H1 (cell line): ENCODE measurements at regions not wholly inside any gene's neighbourhood (a gene's known extent, or its start where the extent isn't known, plus 50 kb on each side); places are given as distances from the start of the nearest gene placed in this dataset.

ENCODE experiments used
- CTCF ChIA-PET: fragments of 300-600 bp; sonication (Branson Sonifier 250); formaldehyde crosslinking; loops from one replicate; lab custom pipeline; 2021; ENCODE audit not compliant: partially characterized antibody; lab: Charles Lee
- POLR2A ChIA-PET: fragments of 300-600 bp; sonication (Branson Sonifier 250); formaldehyde crosslinking; loops from one replicate; lab custom pipeline; 2021; ENCODE audit warnings: inconsistent platforms; ENCODE audit not compliant: partially characterized antibody; lab: Charles Lee
- DNase-seq, 2 experiments: peaks; one replicate each; pipeline versions ENCODE4 v3.0.0 to v3.0.0-alpha.2; 2010 to 2022; ENCODE audit warnings: low spot score in 2 of 2, low read depth in 1 of 2, mixed read lengths in 1 of 2
- FAIRE-seq: peaks from 2 replicates; lab custom pipeline; 2011; peaks lifted over from hg19 to GRCh38; lab: Jason Lieb, UNC
- H2AFZ ChIP-seq: 2 replicates; pipeline ENCODE4 v1.8.1; 2012; ENCODE audit warnings: low read length, inconsistent platforms
- H2AK5ac ChIP-seq: 2 replicates; pipeline ENCODE4 v1.6.1; 2013; ENCODE audit warnings: low read depth, low read length
- H2BK120ac ChIP-seq: replicated peaks from 2 replicates; pipeline ENCODE3; 2013; ENCODE audit warnings: low read depth, low read length, inconsistent platforms
- H2BK12ac ChIP-seq: 2 replicates; pipeline ENCODE4 v1.6.1; 2013; ENCODE audit warnings: low read depth, low read length
- H2BK15ac ChIP-seq: 2 replicates; pipeline ENCODE4 v1.6.1; 2013; ENCODE audit warnings: low read length
- H2BK20ac ChIP-seq: 2 replicates; pipeline ENCODE4 v1.6.1; 2013; ENCODE audit warnings: low read length
- H2BK5ac ChIP-seq: 2 replicates; pipeline ENCODE4 v1.6.1; 2013; ENCODE audit warnings: low read depth, low read length
- H3K14ac ChIP-seq: 2 replicates; pipeline ENCODE4 v1.6.1; 2013; ENCODE audit warnings: inconsistent platforms; ENCODE audit not compliant: insufficient read length
- H3K18ac ChIP-seq: 2 replicates; pipeline ENCODE4 v1.6.1; 2013; ENCODE audit warnings: low read length; ENCODE audit errors: extremely low read depth
- H3K23ac ChIP-seq: 2 replicates; pipeline ENCODE4 v1.6.1; 2013; ENCODE audit warnings: inconsistent platforms; ENCODE audit not compliant: insufficient read length
- H3K23me2 ChIP-seq: 2 replicates; pipeline ENCODE4 v1.6.1; 2013; ENCODE audit warnings: low read depth, low read length
- H3K27ac ChIP-seq: 2 replicates; pipeline ENCODE4 v1.6.1; 2011; ENCODE audit warnings: low read depth, low read length, inconsistent platforms
- H3K27me3 ChIP-seq, 4 experiments: replicated peaks in 1 of 4; 1 replicate in 1 of 4; 2 replicates in 3 of 4; pipeline versions ENCODE4 v1.6.1 to v1.8.1; 2011 to 2013; ENCODE audit warnings: low read length in 3 of 4, mild to moderate bottlenecking in 3 of 4, inconsistent platforms in 2 of 4, mixed read lengths in 2 of 4, moderate library complexity in 1 of 4; ENCODE audit not compliant: control insufficient read depth in 3 of 4, insufficient read depth in 3 of 4; ENCODE audit errors: extremely low read depth in 1 of 4
- H3K36me3 ChIP-seq, 4 experiments: 2 replicates each; pipeline versions ENCODE4 v1.6.1 to v1.8.1; 2011 to 2013; ENCODE audit warnings: mild to moderate bottlenecking in 4 of 4, low read length in 3 of 4, moderate library complexity in 2 of 4, control low read depth in 1 of 4, inconsistent platforms in 1 of 4; ENCODE audit not compliant: insufficient read depth in 4 of 4, control insufficient read depth in 2 of 4
- H3K4ac ChIP-seq: replicated peaks from 2 replicates; pipeline ENCODE3; 2013; ENCODE audit warnings: low read length, low read depth, mixed read lengths, inconsistent platforms; ENCODE audit not compliant: insufficient read length
- H3K4me1 ChIP-seq, 4 experiments: replicated peaks in 1 of 4; 1 replicate in 1 of 4; 2 replicates in 3 of 4; pipeline versions ENCODE4 v1.6.1 to v1.8.1; 2011 to 2013; ENCODE audit warnings: low read length in 3 of 4, inconsistent platforms in 2 of 4, mixed read lengths in 1 of 4; ENCODE audit not compliant: insufficient read depth in 4 of 4, control insufficient read depth in 3 of 4
- H3K4me2 ChIP-seq, 2 experiments: 2 replicates each; pipeline versions ENCODE4 v1.6.1 to v1.8.1; 2011 to 2013; ENCODE audit warnings: low read depth in 2 of 2, low read length in 2 of 2, control low read depth in 1 of 2, inconsistent platforms in 1 of 2, mild to moderate bottlenecking in 1 of 2; ENCODE audit not compliant: insufficient read depth in 1 of 2
- H3K4me3 ChIP-seq, 4 experiments: fragments of 200-600, 300-600 bp in 1 of 4; sonication (generic), shearing (Covaris generic), sonication (Bioruptor Twin) in 1 of 4; 2 replicates each; pipeline versions ENCODE4 v1.5.1 to v1.8.1; 2011 to 2016; ENCODE audit warnings: low read length in 4 of 4, low read depth in 3 of 4, control low read depth in 2 of 4, inconsistent platforms in 2 of 4, mild to moderate bottlenecking in 2 of 4, mixed read lengths in 1 of 4, moderate library complexity in 1 of 4; ENCODE audit not compliant: insufficient read depth in 2 of 4; ENCODE audit errors: extremely low read depth in 1 of 4
- H3K56ac ChIP-seq: replicated peaks from 2 replicates; pipeline ENCODE3; 2013; ENCODE audit warnings: low read depth, mild to moderate bottlenecking, mixed read lengths, low read length, inconsistent platforms; ENCODE audit not compliant: insufficient read length
- H3K79me1 ChIP-seq: 2 replicates; pipeline ENCODE4 v1.6.1; 2013; ENCODE audit warnings: low read depth, low read length, control low read depth
- H3K79me2 ChIP-seq, 2 experiments: 2 replicates each; pipeline versions ENCODE4 v1.6.1 to v1.8.1; 2012 to 2013; ENCODE audit warnings: low read length in 2 of 2, mild to moderate bottlenecking in 2 of 2, inconsistent platforms in 1 of 2; ENCODE audit not compliant: insufficient read depth in 2 of 2, control insufficient read depth in 1 of 2
- H3K9ac ChIP-seq, 4 experiments: replicated peaks in 1 of 4; 1 replicate in 1 of 4; 2 replicates in 3 of 4; pipeline versions ENCODE4 v1.6.1 to v1.8.1; 2011 to 2013; ENCODE audit warnings: low read depth in 3 of 4, low read length in 3 of 4, control low read depth in 2 of 4, mild to moderate bottlenecking in 2 of 4, moderate library complexity in 2 of 4, inconsistent platforms in 1 of 4; ENCODE audit errors: extremely low read depth in 1 of 4
- H3K9me3 ChIP-seq, 2 experiments: 2 replicates each; pipeline versions ENCODE4 v1.6.1 to v1.8.1; 2012 to 2013; ENCODE audit warnings: mild to moderate bottlenecking in 2 of 2, moderate library complexity in 2 of 2, control low read depth in 1 of 2, inconsistent platforms in 1 of 2, low read depth in 1 of 2, low read length in 1 of 2, mixed read lengths in 1 of 2; ENCODE audit not compliant: insufficient read depth in 2 of 2
- H4K20me1 ChIP-seq, 2 experiments: replicated peaks in 1 of 2; 2 replicates each; pipeline versions ENCODE3 to v1.8.1; 2011 to 2013; ENCODE audit warnings: inconsistent platforms in 2 of 2, low read length in 2 of 2, mild to moderate bottlenecking in 1 of 2; ENCODE audit not compliant: insufficient read depth in 2 of 2, control insufficient read depth in 1 of 2
- H4K5ac ChIP-seq: 2 replicates; pipeline ENCODE4 v1.6.1; 2013; ENCODE audit warnings: low read length, low read depth, mixed read lengths, inconsistent platforms; ENCODE audit not compliant: insufficient read length
- H4K8ac ChIP-seq: 2 replicates; pipeline ENCODE4 v1.8.0; 2013; ENCODE audit warnings: mild to moderate bottlenecking, moderate library complexity, low read length, inconsistent platforms; ENCODE audit not compliant: insufficient read depth; ENCODE audit errors: extremely low read depth
- H4K91ac ChIP-seq: replicated peaks from 2 replicates; pipeline ENCODE3; 2013; ENCODE audit warnings: low read length, mixed read lengths, inconsistent platforms; ENCODE audit not compliant: insufficient read length
- CBX5 ChIP-seq: fragments of 300-800, 300-1000 bp; sonication (generic); IDR thresholded peaks from 2 replicates; pipeline ENCODE4 v1.7.1; 2016; ENCODE audit warnings: antibody characterized with exemption, low read length, low read depth
- CTCF ChIP-seq, 3 experiments: IDR thresholded peaks; 1 replicate in 2 of 3; 2 replicates in 1 of 3; pipeline versions ENCODE4 v1.5.1 to v1.6.1; 2011; ENCODE audit warnings: low read length in 3 of 3, mild to moderate bottlenecking in 3 of 3, inconsistent platforms in 2 of 3, low read depth in 1 of 3, moderate library complexity in 1 of 3; ENCODE audit not compliant: insufficient read depth in 1 of 3; ENCODE audit errors: control extremely low read depth in 1 of 3
- EP300 ChIP-seq, 2 experiments: IDR thresholded peaks; 1 replicate in 1 of 2; 2 replicates in 1 of 2; pipeline ENCODE4 v1.6.1; 2011 to 2012; ENCODE audit warnings: low read depth in 2 of 2, low read length in 2 of 2, mild to moderate bottlenecking in 2 of 2, borderline replicate concordance in 1 of 2, inconsistent platforms in 1 of 2, moderate library complexity in 1 of 2
- POU5F1 ChIP-seq: IDR thresholded peaks from 2 replicates; pipeline ENCODE4 v1.6.1; 2011; ENCODE audit warnings: low read depth, mild to moderate bottlenecking, low read length, moderate library complexity
- SIN3A ChIP-seq, 2 experiments: IDR thresholded peaks in 1 of 2; conservative IDR thresholded peaks in 1 of 2; 2 replicates each; pipeline ENCODE4 v1.6.1; 2011 to 2012; ENCODE audit warnings: low read length in 2 of 2, improper control_type of control experiment in 1 of 2, low read depth in 1 of 2, mild to moderate bottlenecking in 1 of 2
- WGBS, 2 experiments: shearing (Covaris generic) in 1 of 2; methylation state at CpG; one replicate each; pipeline versions ENCODE4 v1.1.6 to v1.1.7; 2013 to 2015; ENCODE audit warnings: low lambda C conversion rate in 2 of 2, mixed read lengths in 2 of 2, inconsistent platforms in 1 of 2, low coverage in 1 of 2, missing lambda C conversion rate in 1 of 2; ENCODE audit not compliant: insufficient replicate concordance in 2 of 2, insufficient coverage in 1 of 2, insufficient read length in 1 of 2; ENCODE audit errors: extremely low coverage in 1 of 2, missing lambda C conversion rate in 1 of 2; 5-methylcytosine and 5-hydroxymethylcytosine counted together

DNA sequence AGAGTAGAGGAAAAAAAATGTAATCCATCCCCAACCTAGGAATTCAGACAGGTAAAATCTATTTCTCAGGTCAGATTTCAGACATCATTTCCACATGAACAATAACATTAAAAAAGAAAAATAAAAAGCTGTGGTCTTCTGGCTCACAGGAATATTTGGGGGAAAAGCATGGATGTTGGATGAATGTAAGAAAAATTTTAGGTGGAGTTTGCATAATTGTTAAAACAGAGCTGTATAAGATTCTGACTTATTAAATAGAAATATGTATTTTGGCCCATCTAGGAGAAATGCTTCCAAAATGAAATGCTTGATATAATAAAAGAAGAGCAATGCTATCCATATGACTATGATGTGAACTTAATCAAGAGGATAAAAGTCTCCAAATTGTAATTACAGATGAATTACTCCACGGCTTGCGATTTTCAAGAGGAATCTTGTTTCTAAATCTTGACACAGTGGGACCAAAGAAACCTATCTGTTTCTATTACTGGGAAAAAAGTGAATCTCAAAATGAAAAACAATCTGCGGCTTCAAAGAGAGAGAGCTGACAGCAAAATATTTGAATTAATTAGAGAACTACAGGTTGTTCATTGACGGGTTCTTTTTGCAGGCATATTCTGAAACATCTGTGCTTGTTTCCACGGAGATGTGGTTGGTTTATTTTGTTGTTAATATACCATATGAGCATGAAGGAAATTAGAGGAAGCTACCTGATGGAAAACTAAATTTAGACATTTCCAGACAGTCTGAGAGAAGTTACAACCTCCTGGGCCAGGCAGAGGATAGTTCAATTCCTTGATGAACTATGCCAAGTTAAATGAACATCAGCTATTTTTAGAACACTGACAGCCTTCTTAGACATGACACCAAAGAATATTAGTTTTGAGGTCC, 468.7 kb downstream of the PID1 start:
- H3K27me3 ChIP-seq, result no peaks in the 10 kb centered on the region
- no peak overlapping the region for H2BK5ac ChIP-seq
- no peak overlapping the region for H2BK120ac ChIP-seq
- no peak overlapping the region for H4K8ac ChIP-seq
- no peak overlapping the region for H3K18ac ChIP-seq
- no peak overlapping the region for H3K9ac ChIP-seq
- H2BK12ac ChIP-seq, result no peak overlapping the region
- no peak overlapping the region for H3K27ac ChIP-seq
- ChIA-PET POLR2A (no interaction called here), CTCF (interaction anchor here (1.2 to 1.3 kb wide), 2 partner anchors 7 to 53 kb away, joined by 3 to 4 read pairs; no protein-coding TSS in a partner anchor)
- no peak overlapping the region for H3K23ac ChIP-seq
- H3K4ac ChIP-seq, result no peak overlapping the region
- no peak overlapping the region for H3K4me3 ChIP-seq
- H4K5ac ChIP-seq, result no peak overlapping the region
- DNase-seq, result no peak
- H3K23me2 ChIP-seq, result no peaks in the 10 kb centered on the region
- H2AFZ ChIP-seq, result no peak overlapping the region
- no peak overlapping the region for H2BK20ac ChIP-seq
- H2AK5ac ChIP-seq, result no peak overlapping the region
- no peaks in the 10 kb centered on the region for H3K79me2 ChIP-seq
- no peaks in the 10 kb centered on the region for H4K20me1 ChIP-seq
- no peaks in the 10 kb centered on the region for H3K9me3 ChIP-seq
- no peak overlapping the region for H4K91ac ChIP-seq
- H2BK15ac ChIP-seq, result no peak overlapping the region
- no peaks in the 10 kb centered on the region for H3K4me1 ChIP-seq
- H3K56ac ChIP-seq, result no peak overlapping the region
- no peak overlapping the region for H3K4me2 ChIP-seq
- H3K36me3 ChIP-seq, result no peaks in the 10 kb centered on the region
- WGBS, 2 experiments, result 83% methylated on average over 5 of the region's 5 CpGs; no CpG with 5 or more reads in 1 of the 2 experiments
- no peak for FAIRE-seq
- no peak overlapping the region for H3K14ac ChIP-seq
- no peaks in the 10 kb centered on the region for H3K79me1 ChIP-seq
- TF ChIP-seq CTCF (IDR thresholded peaks at IDR 0.05; ENCODE audit: control extremely low read depth in 1 of 3, insufficient read depth in 1 of 3, low read depth in 1 of 3, low read length in 3 of 3) (no peak), POU5F1 (no peak), EP300 (IDR thresholded peaks at IDR 0.05; ENCODE audit: borderline replicate concordance in 1 of 2, low read depth in 2 of 2, low read length in 2 of 2) (no peak), SIN3A (conservative IDR thresholded peaks at IDR 0.05 in 1 of 2, IDR thresholded peaks at IDR 0.05 in 1 of 2; ENCODE audit: low read depth in 1 of 2, low read length in 2 of 2) (no peak), CBX5 (no peak)
